Neural cell (in vitro differentiated cells): ENCODE measurements at regions not wholly inside any gene's neighbourhood (a gene's known extent, or its start where the extent isn't known, plus 50 kb on each side); places are given as distances from the start of the nearest gene placed in this dataset.

ENCODE experiments used
- H2AFZ ChIP-seq: fragments of 200-600, 300-800 bp; sonication (generic), shearing (Covaris generic); 2 replicates; pipeline ENCODE4 v1.6.0; 2014; ENCODE audit warnings: low read depth, mild to moderate bottlenecking, antibody characterized with exemption, low read length, moderate library complexity
- H3F3A ChIP-seq: fragments of 200-600 bp; shearing (Covaris generic); 2 replicates; pipeline ENCODE4 v1.6.1; 2016; ENCODE audit warnings: mild to moderate bottlenecking, moderate library complexity, mixed read lengths, antibody characterized with exemption, low read length; ENCODE audit not compliant: insufficient read depth, poor library complexity, severe bottlenecking
- H3K27ac ChIP-seq: fragments of 200-600, 300-800 bp; sonication (generic), shearing (Covaris generic); 2 replicates; pipeline ENCODE4 v1.5.1; 2014; ENCODE audit warnings: mild to moderate bottlenecking, low read length, moderate library complexity
- H3K27me3 ChIP-seq: fragments of 300-800, 200-600 bp; sonication (generic), shearing (Covaris generic); 2 replicates; pipeline ENCODE4 v1.6.0; 2014; ENCODE audit warnings: mild to moderate bottlenecking, low read depth, low read length, moderate library complexity; ENCODE audit not compliant: insufficient read depth
- H3K36me3 ChIP-seq: fragments of 300-800, 200-600 bp; sonication (generic), shearing (Covaris generic); 2 replicates; pipeline ENCODE4 v1.5.1; 2014; ENCODE audit warnings: mild to moderate bottlenecking, antibody characterized with exemption, low read length, moderate library complexity; ENCODE audit not compliant: insufficient read depth
- H3K4me2 ChIP-seq: fragments of 300-800, 200-600 bp; sonication (generic), shearing (Covaris generic); 2 replicates; pipeline ENCODE4 v1.6.0; 2014; ENCODE audit warnings: mild to moderate bottlenecking, low read length
- H3K4me3 ChIP-seq: fragments of 300-800, 200-600 bp; sonication (generic), shearing (Covaris generic); 2 replicates; pipeline ENCODE4 v1.5.1; 2014; ENCODE audit warnings: mild to moderate bottlenecking, low read length, moderate library complexity
- H3K79me2 ChIP-seq: fragments of 200-600 bp; shearing (Covaris generic); replicated peaks from 2 replicates; pipeline ENCODE4 v1.6.0; 2014; ENCODE audit warnings: mild to moderate bottlenecking, low read length, moderate library complexity; ENCODE audit not compliant: insufficient read depth
- H3K9ac ChIP-seq: fragments of 300-800, 200-600 bp; sonication (generic), shearing (Covaris generic); 2 replicates; pipeline ENCODE4 v1.6.1; 2016; ENCODE audit warnings: mild to moderate bottlenecking, low read length, mixed read lengths
- H3K9me2 ChIP-seq: fragments of 200-600 bp; shearing (Covaris generic); 2 replicates; pipeline ENCODE4 v1.6.1; 2016; ENCODE audit warnings: mild to moderate bottlenecking, low read length, mixed read lengths; ENCODE audit not compliant: insufficient read depth
- H3K9me3 ChIP-seq: fragments of 200-600, 300-800 bp; sonication (generic), shearing (Covaris generic); 2 replicates; pipeline ENCODE4 v1.6.1; 2016; ENCODE audit warnings: mild to moderate bottlenecking, mixed run types, low read length, moderate library complexity, mixed read lengths
- H4K20me1 ChIP-seq: fragments of 200-600 bp; shearing (Covaris generic); 2 replicates; pipeline ENCODE4 v1.6.1; 2016; ENCODE audit warnings: mild to moderate bottlenecking, mixed run types; ENCODE audit not compliant: insufficient read depth
- CTCF ChIP-seq: fragments of 450-650 bp; IDR thresholded peaks from 2 replicates; pipeline ENCODE4 v1.5.1; 2014; ENCODE audit warnings: antibody characterized with exemption, mild to moderate bottlenecking, moderate library complexity; ENCODE audit not compliant: poor library complexity, severe bottlenecking
- EP300 ChIP-seq: fragments of 450-650 bp; conservative IDR thresholded peaks from 2 replicates; pipeline ENCODE4 v1.6.1; 2014; ENCODE audit warnings: antibody characterized with exemption, mild to moderate bottlenecking, moderate library complexity; ENCODE audit not compliant: poor library complexity, severe bottlenecking
- EZH2 ChIP-seq: fragments of 200-600, 300-800 bp; shearing (Covaris generic), sonication (generic); IDR thresholded peaks from 2 replicates; pipeline ENCODE4 v1.6.1; 2014; ENCODE audit warnings: antibody characterized with exemption, low read length, borderline replicate concordance, mild to moderate bottlenecking; ENCODE audit not compliant: insufficient read depth, poor library complexity, severe bottlenecking
- MXI1 ChIP-seq: fragments of 450-650 bp; conservative IDR thresholded peaks from 2 replicates; pipeline ENCODE4 v1.6.1; 2014; ENCODE audit warnings: antibody characterized with exemption, mild to moderate bottlenecking; ENCODE audit not compliant: poor library complexity, severe bottlenecking
- POLR2AphosphoS5 ChIP-seq: IDR thresholded peaks from 2 replicates; pipeline ENCODE4 v1.6.1; 2012
- RAD21 ChIP-seq: fragments of 450-650 bp; conservative IDR thresholded peaks from 2 replicates; pipeline ENCODE4 v1.6.1; 2014; ENCODE audit warnings: antibody characterized with exemption, mild to moderate bottlenecking, moderate library complexity
- REST ChIP-seq: IDR thresholded peaks from 2 replicates; pipeline ENCODE4 v1.6.1; 2012; ENCODE audit warnings: borderline replicate concordance
- SMC3 ChIP-seq: fragments of 450-650 bp; conservative IDR thresholded peaks from 2 replicates; pipeline ENCODE4 v1.6.1; 2014; ENCODE audit warnings: antibody characterized with exemption, mild to moderate bottlenecking, moderate library complexity; ENCODE audit not compliant: poor library complexity
- TAF1 ChIP-seq: IDR thresholded peaks from 2 replicates; pipeline ENCODE4 v1.6.1; 2012; ENCODE audit warnings: low read depth

- Histone ChIP-seq H4K20me1 (no peaks in the 10 kb centered on the region), H3K36me3 (no peaks in the 10 kb centered on the region), H3K9ac (no peak overlapping the region), H3K4me3 (no peak overlapping the region), H3K4me2 (no peak overlapping the region), H3F3A (no peaks in the 10 kb centered on the region), H3K27me3 (no peaks in the 10 kb centered on the region), H2AFZ (no peak overlapping the region), H3K79me2 (no peaks in the 10 kb centered on the region), H3K9me3 (no peaks in the 10 kb centered on the region), H3K27ac (no peak overlapping the region), H3K9me2 (no peaks in the 10 kb centered on the region)
- no peak for TF ChIP-seq POLR2AphosphoS5
- TF ChIP-seq EZH2 = no peak
- TF ChIP-seq TAF1 = no peak
- TF ChIP-seq REST = no peak
- TF ChIP-seq CTCF = no peak
- TF ChIP-seq SMC3 = no peak
- TF ChIP-seq MXI1 = no peak
- no peak for TF ChIP-seq EP300
- no peak for TF ChIP-seq RAD21
These were observed 121.5 kb upstream of the PLPP4 start for GRCh38 chr10:120335553-120335952.

GRCh38 chr10:120336306-120336910, 120.6 kb upstream of the PLPP4 start:
- Histone ChIP-seq H3F3A (no peaks in the 10 kb centered on the region), H3K36me3 (no peaks in the 10 kb centered on the region), H3K9me3 (no peaks in the 10 kb centered on the region), H3K9ac (no peak overlapping the region), H3K79me2 (no peaks in the 10 kb centered on the region), H3K4me2 (no peak overlapping the region), H4K20me1 (no peaks in the 10 kb centered on the region), H3K9me2 (no peaks in the 10 kb centered on the region), H3K27me3 (no peaks in the 10 kb centered on the region), H2AFZ (no peak overlapping the region), H3K27ac (no peak overlapping the region), H3K4me3 (no peak overlapping the region)
- TF ChIP-seq EP300 (no peak), RAD21 (no peak), MXI1 (no peak), EZH2 (no peak), REST (no peak), SMC3 (no peak), POLR2AphosphoS5 (no peak), CTCF (no peak), TAF1 (no peak)
